ENCODE measurements at regions not wholly inside any gene's neighbourhood (a gene's known extent, or its start where the extent isn't known, plus 50 kb on each side); places are given as distances from the start of the nearest gene placed in this dataset.
"Not testable (repeated sequence)": the region's sequence is repeated elsewhere in the genome, so short reads cannot be mapped to it uniquely, and the experiment has no call there.

DNA sequence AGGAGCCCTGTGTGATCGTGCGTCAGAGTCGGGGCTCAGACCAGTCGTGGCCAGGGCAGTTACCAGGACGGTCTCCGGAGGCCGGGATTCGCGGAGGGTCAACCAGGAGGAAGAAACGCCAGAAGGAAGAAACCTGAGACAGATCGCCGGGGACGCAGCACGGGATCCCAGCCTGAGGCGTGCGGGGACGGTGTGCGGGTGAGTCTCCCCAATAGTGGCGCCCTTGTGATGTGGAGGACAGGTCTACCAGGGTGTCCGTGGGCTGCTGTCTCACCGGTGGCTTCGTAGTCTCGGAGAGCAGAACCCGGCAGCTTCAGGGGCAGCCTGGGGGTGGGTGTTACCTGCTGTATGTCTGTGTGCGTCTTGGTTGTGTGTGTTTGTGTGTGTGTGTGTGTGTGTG, 1399.1 kb upstream of the PCDH10 start:
- TF ChIP-seq SP1 (IDR thresholded peaks at IDR 0.05); FOXA1 (IDR thresholded peaks at IDR 0.05); HDGF (IDR thresholded peaks at IDR 0.05; ENCODE audit: borderline replicate concordance); FOXM1 (IDR thresholded peaks at IDR 0.05; ENCODE audit: borderline replicate concordance); L3MBTL2 (conservative IDR thresholded peaks at IDR 0.05); BHLHE40 (IDR thresholded peaks at IDR 0.05; ENCODE audit: borderline replicate concordance); ZNF384 (IDR thresholded peaks at IDR 0.05): not testable (repeated sequence)
- TF ChIP-seq, protein P1, sequence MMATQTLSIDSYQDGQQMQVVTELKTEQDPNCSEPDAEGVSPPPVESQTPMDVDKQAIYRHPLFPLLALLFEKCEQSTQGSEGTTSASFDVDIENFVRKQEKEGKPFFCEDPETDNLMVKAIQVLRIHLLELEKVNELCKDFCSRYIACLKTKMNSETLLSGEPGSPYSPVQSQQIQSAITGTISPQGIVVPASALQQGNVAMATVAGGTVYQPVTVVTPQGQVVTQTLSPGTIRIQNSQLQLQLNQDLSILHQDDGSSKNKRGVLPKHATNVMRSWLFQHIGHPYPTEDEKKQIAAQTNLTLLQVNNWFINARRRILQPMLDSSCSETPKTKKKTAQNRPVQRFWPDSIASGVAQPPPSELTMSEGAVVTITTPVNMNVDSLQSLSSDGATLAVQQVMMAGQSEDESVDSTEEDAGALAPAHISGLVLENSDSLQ (IDR thresholded peaks at IDR 0.05): not testable (repeated sequence)

Data from HEK293T (cell line).